Hematopoietic multipotent progenitor cell (in vitro differentiated cells): ENCODE measurements at regions not wholly inside any gene's neighbourhood (a gene's known extent, or its start where the extent isn't known, plus 50 kb on each side); places are given as distances from the start of the nearest gene placed in this dataset.

Source experiments
- DNase-seq, 3 donors: peaks; one replicate each; pipeline ENCODE4 v3.0.0-alpha.2; 2011 to 2015; ENCODE audit warnings: low read depth in 2 of 3, low spot score in 2 of 3

DNA sequence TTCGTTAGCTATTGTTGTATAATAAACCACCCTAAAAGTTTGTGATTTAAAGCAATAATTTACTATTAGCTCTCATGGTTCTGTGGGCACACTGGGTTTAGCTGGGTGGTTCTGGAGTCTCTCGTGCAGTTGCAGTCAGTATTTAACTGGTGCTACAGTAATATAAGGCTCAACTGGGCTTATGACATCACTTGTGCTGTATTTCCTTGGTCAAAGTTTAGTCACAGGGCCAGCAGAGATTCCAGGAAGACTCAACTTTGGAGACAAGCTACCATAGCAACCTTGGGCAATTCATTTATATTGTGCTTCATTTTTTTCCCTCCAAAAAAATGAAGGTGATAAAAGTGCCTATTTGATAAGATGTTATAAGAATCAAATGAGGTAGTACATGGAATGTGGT lies 204.2 kb upstream of the GUCY1A2 start:
- DNase-seq, result no peak

DNA sequence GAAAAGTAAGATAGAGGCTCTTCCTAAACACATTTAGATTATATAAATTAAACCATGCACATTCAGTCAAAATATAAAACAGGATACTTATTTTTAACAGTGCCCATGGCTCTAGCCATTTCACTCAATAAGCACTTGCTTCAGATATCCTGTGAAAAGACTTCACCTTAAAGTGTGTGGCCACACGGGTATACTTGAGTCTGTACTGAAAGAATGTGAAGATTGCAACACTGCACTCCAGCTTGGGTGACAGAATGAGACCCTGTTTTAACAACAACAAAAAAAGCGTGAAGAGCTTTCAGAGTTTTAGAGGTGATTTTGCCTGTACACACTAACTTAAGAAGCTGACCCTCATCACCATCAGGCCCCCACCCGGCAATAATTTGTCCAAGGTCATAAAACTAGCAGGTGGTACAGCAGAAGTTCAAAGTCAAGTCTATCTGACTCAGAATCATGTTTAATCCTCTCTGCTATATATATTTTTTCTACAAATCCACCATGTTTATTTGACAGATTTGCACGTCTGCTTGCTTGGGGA lies 203.5 kb upstream of the GUCY1A2 start:
- DNase-seq, result no peak

- no peak for DNase-seq
These were observed 200.1 kb upstream of the GUCY1A2 start for GRCh38 chr11:107218123-107219013.

DNA sequence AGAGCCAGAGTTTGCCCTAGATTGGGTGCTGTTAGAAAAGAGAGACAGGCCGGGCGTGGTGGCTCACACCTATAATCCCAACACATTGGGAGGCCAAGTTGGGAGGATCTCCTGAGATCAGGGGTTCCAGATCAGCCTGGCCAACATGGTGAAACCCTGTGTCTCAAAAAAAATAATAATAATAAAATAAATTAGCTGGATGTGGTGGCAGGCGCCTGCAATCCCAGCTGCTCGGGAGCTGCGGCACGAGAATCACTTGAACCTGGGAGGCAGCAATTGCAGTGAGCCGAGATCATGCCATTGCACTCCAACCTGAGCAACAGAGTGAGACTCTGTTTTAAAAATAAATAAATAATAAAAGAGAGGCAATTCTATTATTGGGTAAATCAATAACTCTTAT lies 199.2 kb upstream of the GUCY1A2 start:
- DNase-seq, result no peak

DNA sequence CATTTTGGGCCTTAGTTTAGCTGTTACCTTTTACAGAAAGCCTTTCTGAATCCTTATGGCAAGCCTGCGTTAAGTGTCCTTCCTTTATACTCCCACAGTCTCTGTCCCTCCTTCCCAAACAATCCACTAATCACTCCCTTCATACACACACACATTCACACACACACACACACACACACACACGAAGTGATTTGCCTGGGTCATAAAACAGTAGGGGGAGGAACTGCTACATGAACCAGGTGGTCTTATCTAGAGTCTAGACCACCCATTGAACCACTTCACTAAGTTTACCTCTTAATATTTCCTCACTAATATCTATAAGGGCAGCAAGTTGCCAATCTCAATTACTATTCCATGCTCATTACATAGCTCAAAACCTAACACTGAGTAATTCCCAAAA lies 196.7 kb upstream of the GUCY1A2 start:
- no peak for DNase-seq

DNA sequence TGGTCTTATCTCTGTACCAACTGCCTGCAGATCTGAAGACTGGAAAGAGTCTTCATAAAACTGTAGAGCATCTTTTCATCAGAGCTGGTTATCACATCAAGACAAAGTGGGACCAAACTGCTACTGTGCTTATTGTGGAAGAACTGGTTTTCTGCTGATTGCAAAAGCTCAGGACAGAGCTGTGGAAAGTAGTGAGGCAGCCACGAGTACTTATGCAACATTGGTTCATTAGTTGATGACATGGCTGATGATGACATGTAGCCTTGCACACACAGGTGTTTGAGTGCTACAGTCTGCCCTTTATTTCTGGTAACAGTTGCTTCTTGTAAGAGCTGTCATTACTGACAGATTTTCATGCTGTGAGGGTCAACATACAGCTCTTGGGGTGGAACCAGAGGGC lies 185.4 kb upstream of the GUCY1A2 start:
- no peak for DNase-seq

- no peak for DNase-seq
These were observed 184.0 kb upstream of the GUCY1A2 start for GRCh38 chr11:107202241-107202640.

DNA sequence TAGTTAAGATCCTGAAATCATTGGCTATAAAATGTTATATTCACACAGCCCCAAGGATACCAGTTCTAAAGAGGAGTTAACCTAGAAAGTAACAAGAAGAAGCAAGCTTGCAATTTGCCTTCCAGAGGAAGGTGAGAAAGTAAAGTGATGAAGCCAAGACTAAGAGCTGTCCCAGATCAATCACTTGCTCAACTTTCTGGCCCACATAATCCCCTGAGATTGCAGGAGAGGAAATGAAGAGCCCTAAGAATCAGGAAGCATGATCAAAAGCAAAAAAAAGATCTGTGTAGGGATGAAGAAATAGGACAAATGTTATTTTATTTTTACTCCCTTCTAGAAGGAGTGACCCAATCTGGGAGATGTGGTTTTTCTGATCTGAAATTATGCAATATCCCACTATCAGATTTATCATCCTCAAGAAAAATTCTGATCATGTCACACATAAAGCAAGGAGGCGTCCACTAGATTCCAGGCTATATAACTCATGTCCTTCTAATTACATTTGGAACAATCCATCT lies 180.3 kb upstream of the GUCY1A2 start:
- no peak for DNase-seq

- no peak for DNase-seq
These were observed 179.7 kb upstream of the GUCY1A2 start for GRCh38 chr11:107197932-107198331.

DNA sequence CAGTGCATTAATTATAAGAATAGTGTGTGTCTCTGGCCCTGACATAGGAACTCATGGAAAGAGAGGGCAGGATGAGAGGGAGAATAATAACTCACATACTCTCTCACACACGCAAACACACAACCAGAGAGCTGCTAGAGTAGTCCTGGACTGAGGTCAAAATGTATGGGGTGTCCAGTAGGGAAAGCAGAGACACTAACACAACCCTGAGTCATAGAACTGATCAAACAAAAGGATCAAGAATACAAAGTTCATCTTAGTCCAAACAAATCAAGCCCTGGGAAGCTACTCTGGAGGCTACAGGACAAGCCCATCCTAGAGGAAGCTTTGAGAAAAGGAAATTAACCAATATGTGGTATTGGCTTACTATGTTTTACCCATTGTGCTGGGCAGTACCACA lies 178.5 kb upstream of the GUCY1A2 start:
- no peak for DNase-seq

DNA sequence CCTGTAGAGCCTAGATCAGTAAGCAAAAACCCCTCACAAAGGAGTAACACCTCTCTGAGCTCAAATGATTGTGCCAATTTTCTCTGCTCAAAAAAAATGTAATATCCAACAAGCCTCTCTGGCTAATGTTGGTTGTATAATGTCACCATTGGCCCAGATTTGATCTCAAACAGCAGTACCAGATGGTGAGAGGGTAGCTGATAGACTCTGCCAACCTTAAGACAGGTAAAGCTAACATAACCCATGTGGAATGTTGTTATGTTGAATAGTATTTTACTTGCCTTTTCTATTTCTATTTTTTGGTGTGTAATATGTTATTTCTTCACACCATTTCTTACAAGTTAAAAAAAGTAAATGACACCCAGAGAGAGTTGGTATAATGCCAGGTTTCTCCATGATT lies 166.7 kb upstream of the GUCY1A2 start:
- DNase-seq, result no peak

GRCh38 chr11:107183953-107184352 lies 165.7 kb upstream of the GUCY1A2 start:
- no peak for DNase-seq

DNA sequence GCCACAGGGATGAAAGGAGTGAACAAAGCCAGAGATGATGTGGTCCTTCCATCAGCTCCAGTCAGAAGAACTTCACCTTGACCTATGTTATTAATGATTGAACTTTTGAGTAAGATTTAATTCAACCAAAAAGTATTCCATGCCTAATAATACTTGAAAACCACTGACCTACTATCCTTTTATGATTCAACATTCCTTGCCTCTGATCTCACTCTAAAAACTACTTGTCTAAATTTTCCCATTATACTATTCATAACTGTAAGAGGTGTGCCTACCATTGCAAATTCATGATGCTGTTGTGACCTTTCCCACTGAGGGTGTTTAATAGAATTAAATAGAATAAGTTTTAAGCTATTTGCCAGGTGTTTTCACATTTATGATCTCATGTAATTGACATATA lies 164.7 kb upstream of the GUCY1A2 start:
- no peak for DNase-seq

- DNase-seq, result no peak
These were observed 162.0 kb upstream of the GUCY1A2 start for GRCh38 chr11:107180236-107180635.

DNA sequence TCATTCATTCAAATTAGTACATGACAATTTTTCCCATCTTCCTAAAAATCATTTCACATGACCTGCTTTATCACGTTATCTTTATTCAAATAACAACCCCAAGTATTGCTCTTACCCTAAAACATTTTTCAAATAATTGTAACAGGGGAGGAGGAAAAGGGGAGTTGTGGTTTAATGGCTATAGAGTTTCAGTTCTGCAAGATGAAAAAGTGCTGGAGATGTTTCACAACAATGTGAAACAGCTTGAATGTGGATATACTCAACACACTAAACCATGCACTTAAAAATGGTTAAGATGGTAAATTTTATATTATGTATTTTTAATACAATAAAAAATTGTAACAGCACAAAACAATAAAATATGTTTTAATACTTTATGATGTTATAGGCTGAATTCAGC lies 161.6 kb upstream of the GUCY1A2 start:
- DNase-seq, result no peak

- DNase-seq, result no peak
These were observed 158.8 kb upstream of the GUCY1A2 start for GRCh38 chr11:107177106-107177477.

DNA sequence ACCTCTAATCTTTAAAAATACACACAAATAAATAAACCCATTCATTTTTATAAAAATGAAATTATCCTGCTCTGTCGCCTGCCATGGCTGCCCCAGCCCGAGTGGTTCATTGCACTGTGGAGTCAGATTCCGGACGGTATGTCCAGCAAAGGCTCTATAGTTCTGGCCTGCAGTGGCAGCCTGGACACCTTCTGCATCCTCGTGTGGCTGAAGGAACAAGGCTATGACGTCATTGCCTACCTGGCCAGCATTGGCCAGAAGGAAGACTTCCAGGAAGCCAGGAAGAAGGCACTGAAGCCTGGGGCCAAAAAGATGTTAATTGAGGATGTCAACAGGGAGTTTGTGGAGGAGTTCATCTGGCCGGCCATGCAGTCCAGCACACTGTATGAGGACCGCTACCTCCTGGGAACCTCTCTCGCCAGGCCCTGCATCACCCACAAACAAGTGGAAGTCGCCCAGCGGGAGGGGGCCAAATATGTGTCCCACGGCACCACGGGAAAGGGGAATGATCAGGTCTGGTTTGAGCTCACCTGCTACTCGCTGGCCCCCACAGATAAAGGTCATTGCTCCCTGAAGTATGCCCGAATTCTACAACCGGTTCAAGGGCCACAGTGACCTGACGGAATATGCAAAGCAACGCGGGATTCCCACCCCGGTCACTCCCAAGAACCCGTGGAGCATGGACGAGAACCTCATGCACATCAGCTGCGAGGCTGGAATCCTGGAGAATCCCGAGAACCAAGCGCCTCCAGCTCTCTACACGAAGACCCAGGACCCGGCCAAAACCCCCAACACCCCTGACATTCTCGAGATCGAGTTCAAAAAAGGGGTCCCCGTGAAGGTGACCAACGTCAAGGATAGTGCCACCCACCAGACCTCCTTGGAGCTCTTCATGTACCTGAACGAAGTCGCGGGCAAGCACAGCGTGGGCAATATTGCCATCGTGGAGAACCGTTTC lies 158.2 kb upstream of the GUCY1A2 start:
- no peak for DNase-seq

DNA sequence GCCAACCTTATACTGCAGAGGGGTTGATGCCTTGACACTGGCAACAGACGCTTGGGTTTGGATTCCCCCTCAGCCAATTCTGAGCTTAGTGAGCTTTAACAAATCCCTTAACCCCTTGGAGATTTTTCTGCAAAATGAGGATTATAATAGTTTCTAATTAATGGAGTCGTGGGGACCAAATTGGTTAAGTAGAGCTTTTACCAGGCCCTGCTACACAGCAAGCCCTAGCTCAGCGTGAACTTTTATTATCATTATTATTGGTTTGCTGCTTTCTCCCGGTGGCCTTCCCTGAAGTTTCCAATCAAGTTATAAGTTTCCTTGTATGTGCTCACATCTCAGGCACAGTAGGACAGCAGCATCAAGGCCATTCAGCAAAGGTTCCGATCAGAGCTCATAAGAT lies 156.6 kb upstream of the GUCY1A2 start:
- DNase-seq, result no peak

- no peak for DNase-seq
These were observed 154.7 kb upstream of the GUCY1A2 start for GRCh38 chr11:107172996-107173395.

GRCh38 chr11:107157809-107158187 lies 139.5 kb upstream of the GUCY1A2 start:
- DNase-seq, result no peak

DNA sequence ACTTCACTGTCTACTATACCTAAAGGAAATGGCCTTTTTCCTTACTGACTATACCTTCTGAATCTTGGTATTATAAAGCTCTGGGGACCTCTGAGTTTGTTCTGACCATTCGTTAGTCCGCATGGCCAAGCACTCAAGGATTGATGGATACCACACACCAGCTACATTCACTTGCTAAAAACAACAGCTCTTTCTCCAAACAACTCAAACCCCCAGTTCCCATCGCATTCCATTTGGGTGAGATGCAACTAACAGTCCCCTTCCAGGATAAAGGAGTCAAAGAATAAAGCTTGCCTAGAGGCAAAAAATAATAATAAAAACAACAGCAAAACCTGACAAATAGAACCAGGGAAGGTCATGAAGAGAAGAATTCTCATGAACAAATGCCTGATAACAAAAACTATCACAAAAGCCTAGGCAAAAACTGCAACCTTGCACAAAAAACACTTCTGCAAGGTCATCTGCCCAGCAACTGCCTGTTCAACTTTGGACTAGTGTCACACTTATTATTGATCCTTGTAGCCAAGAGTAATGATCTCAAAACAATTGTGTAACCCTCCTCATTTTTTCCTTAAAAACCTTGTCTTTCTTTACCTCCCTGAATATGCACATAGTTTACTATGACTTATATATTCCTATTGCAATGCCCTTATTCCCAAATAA lies 139.0 kb upstream of the GUCY1A2 start:
- DNase-seq, result no peak
